Natural killer cell (primary cell): ENCODE measurements at regions not wholly inside any gene's neighbourhood (a gene's known extent, or its start where the extent isn't known, plus 50 kb on each side); places are given as distances from the start of the nearest gene placed in this dataset.

Experiments used
- ATAC-seq, 3 donors: fragments of 150-1000 bp in 2 of 3; fragments of 200-7000 bp in 1 of 3; cut with Tn5 transposase; 1 replicate in 1 of 3; 2 replicates in 2 of 3; pipeline ENCODE4 v1.10.0; 2021; ENCODE audit warnings: mild to moderate bottlenecking in 2 of 3, moderate library complexity in 2 of 3
- DNase-seq, 2 donors: peaks; one replicate each; pipeline versions ENCODE4 v3.0.0 to v3.0.0-alpha.2; 2013 to 2021; ENCODE audit warnings: mixed read lengths in 1 of 2
- H3K27ac ChIP-seq: one replicate; pipeline ENCODE4 v1.5.1; 2013; ENCODE audit warnings: mild to moderate bottlenecking, low read length
- H3K27me3 ChIP-seq: one replicate; pipeline ENCODE4 v1.6.1; 2013; ENCODE audit warnings: low read length; ENCODE audit not compliant: control insufficient read depth, insufficient read depth
- H3K36me3 ChIP-seq: one replicate; pipeline ENCODE4 v1.6.1; 2013; ENCODE audit warnings: low read length; ENCODE audit not compliant: control insufficient read depth, insufficient read depth
- H3K4me1 ChIP-seq: one replicate; pipeline ENCODE4 v1.6.1; 2013; ENCODE audit warnings: low read length; ENCODE audit not compliant: control insufficient read depth, insufficient read depth
- H3K4me3 ChIP-seq: one replicate; pipeline ENCODE4 v1.5.1; 2013; ENCODE audit warnings: low read length
- H3K9me3 ChIP-seq: one replicate; pipeline ENCODE4 v1.6.1; 2013; ENCODE audit warnings: low read length; ENCODE audit not compliant: control insufficient read depth, insufficient read depth
- H3K27ac Mint-ChIP-seq, 2 donors: one replicate each; pipeline ENCODE4 v1.8.0; 2022; ENCODE audit warnings: mild to moderate bottlenecking in 2 of 2, mixed read lengths in 2 of 2, moderate library complexity in 1 of 2
- H3K27me3 Mint-ChIP-seq, 2 donors: one replicate each; pipeline ENCODE4 v1.8.0; 2022; ENCODE audit warnings: low read depth in 2 of 2, mixed read lengths in 2 of 2
- H3K36me3 Mint-ChIP-seq: one replicate; pipeline ENCODE4 v1.8.0; 2022; ENCODE audit warnings: mixed read lengths
- H3K4me1 Mint-ChIP-seq, 2 donors: one replicate each; pipeline ENCODE4 v1.8.0; 2022; ENCODE audit warnings: mixed read lengths in 2 of 2
- H3K4me3 Mint-ChIP-seq: one replicate; pipeline ENCODE4 v1.8.0; 2022; ENCODE audit warnings: mild to moderate bottlenecking, moderate library complexity, mixed read lengths
- H3K9me3 Mint-ChIP-seq, 2 donors: one replicate each; pipeline ENCODE4 v1.8.0; 2022; ENCODE audit warnings: mixed read lengths in 2 of 2
- WGBS: methylation state at CpG from one replicate; pipeline ENCODE4 v1.1.7; 2013; ENCODE audit warnings: missing lambda C conversion rate; ENCODE audit not compliant: insufficient coverage; 5-methylcytosine and 5-hydroxymethylcytosine counted together
- intact Hi-C: fragments of 100-400 bp; cut with micrococcal nuclease; formaldehyde crosslinking; loops from one replicate; pipeline ENCODE4 v1.14.2; 2022
- TF ChIP-seq, protein P1 (sequence below): fragments of 200-600 bp; IDR thresholded peaks from one replicate; pipeline ENCODE4 v1.8.0; 2022; ENCODE audit warnings: antibody characterized with exemption

DNA sequence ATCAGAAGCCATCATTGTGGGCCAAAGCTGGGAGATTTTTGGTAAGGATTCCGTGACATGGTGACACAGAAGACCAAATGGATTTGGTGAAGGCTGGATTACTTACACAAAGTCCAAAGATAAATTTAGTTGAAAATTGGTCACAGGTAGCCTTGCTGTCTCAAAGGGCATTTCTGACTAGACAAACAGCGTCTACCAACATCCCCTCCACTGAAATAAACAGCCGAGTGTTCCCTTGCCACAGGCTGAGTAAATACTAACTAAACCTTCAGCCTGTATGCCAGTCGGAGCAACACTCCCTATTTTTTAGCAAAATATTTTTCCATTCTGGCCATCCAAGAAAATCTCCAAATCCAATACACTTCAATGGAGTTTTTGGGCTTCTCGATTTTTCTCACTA lies 279.9 kb upstream of the CITED2 start:
- ATAC-seq (no peak), DNase-seq (no peak)
- Histone ChIP-seq H3K27me3 (no peaks in the 10 kb centered on the region), H3K4me1 (no peaks in the 10 kb centered on the region), H3K9me3 (no peaks in the 10 kb centered on the region), H3K4me3 (no peak overlapping the region), H3K27ac (no peak overlapping the region), H3K36me3 (no peaks in the 10 kb centered on the region)
- Mint-ChIP-seq H3K36me3 (no peaks in the 10 kb centered on the region), H3K4me1 (no peaks in the 10 kb centered on the region), H3K27me3 (peaks cover 4 to 11% of the 10 kb centered on the region in 2 donors), H3K27ac (no peak overlapping the region), H3K4me3 (no peak overlapping the region), H3K9me3 (no peaks in the 10 kb centered on the region)
- WGBS: 91% methylated on average over 5 of the region's 5 CpGs
- intact Hi-C loops: no loop called here
- TF ChIP-seq, protein P1, sequence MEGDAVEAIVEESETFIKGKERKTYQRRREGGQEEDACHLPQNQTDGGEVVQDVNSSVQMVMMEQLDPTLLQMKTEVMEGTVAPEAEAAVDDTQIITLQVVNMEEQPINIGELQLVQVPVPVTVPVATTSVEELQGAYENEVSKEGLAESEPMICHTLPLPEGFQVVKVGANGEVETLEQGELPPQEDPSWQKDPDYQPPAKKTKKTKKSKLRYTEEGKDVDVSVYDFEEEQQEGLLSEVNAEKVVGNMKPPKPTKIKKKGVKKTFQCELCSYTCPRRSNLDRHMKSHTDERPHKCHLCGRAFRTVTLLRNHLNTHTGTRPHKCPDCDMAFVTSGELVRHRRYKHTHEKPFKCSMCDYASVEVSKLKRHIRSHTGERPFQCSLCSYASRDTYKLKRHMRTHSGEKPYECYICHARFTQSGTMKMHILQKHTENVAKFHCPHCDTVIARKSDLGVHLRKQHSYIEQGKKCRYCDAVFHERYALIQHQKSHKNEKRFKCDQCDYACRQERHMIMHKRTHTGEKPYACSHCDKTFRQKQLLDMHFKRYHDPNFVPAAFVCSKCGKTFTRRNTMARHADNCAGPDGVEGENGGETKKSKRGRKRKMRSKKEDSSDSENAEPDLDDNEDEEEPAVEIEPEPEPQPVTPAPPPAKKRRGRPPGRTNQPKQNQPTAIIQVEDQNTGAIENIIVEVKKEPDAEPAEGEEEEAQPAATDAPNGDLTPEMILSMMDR: no peak

DNA sequence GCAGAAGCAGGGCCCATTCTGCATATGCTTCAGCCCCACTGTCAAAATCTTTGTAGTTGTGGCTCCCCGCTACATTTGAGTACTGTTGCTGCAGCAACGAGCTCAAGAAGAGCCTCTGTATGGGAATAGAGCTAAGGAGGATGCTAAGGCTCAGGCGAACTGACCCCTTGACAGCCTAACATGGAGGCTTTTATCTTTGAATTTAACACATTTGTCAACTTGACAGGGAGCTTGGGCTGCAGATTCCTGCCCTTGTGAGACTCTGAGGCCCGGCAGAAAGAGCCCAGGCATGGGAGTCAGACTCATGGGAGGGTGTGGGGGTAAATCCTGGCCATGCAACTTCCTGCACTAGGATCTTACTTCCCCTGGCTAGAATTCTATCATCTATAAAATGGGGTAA lies 278.7 kb upstream of the CITED2 start:
- H3K36me3 Mint-ChIP-seq: no peaks in the 10 kb centered on the region
- intact Hi-C loops: no loop called here
- H3K27me3 ChIP-seq: no peaks in the 10 kb centered on the region
- H3K4me3 Mint-ChIP-seq: no peak overlapping the region
- no peak overlapping the region for H3K4me3 ChIP-seq
- ATAC-seq: no peak
- H3K27me3 Mint-ChIP-seq: peaks cover 4 to 11% of the 10 kb centered on the region in 2 donors
- TF ChIP-seq, protein P1: no peak
- H3K9me3 Mint-ChIP-seq: no peaks in the 10 kb centered on the region
- H3K4me1 ChIP-seq: no peaks in the 10 kb centered on the region
- no peaks in the 10 kb centered on the region for H3K36me3 ChIP-seq
- H3K27ac ChIP-seq: no peak overlapping the region
- no peak overlapping the region for H3K27ac Mint-ChIP-seq
- WGBS: 92% methylated on average over 4 of the region's 4 CpGs
- no peaks in the 10 kb centered on the region for H3K4me1 Mint-ChIP-seq
- DNase-seq: no peak
- no peaks in the 10 kb centered on the region for H3K9me3 ChIP-seq

DNA sequence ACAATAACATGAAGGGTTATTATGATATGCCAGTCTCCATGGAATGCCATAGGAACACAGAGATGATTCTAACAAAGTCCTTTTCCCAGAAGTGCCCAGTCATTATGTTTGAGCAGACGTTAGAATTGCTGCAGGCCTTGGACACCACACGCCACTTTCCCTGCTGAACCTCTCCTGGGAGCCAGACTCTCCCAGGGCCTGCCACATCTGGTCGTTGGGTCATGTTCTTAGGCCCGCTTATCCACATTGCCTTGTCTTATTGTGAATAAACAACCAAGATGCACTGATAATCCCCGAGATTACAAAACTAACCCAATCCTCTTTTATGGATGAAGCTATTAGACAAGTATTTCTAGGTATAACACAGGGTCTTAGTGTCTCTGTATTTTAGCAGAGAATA lies 276.5 kb upstream of the CITED2 start:
- H3K4me3 Mint-ChIP-seq: no peak overlapping the region
- H3K27me3 Mint-ChIP-seq: peaks cover 4 to 11% of the 10 kb centered on the region in 2 donors
- Histone ChIP-seq H3K4me3 (no peak overlapping the region), H3K27me3 (no peaks in the 10 kb centered on the region), H3K9me3 (no peaks in the 10 kb centered on the region), H3K27ac (no peak overlapping the region), H3K4me1 (no peaks in the 10 kb centered on the region), H3K36me3 (no peaks in the 10 kb centered on the region)
- no peak overlapping the region for H3K27ac Mint-ChIP-seq
- intact Hi-C loops: no loop called here
- 91% methylated on average over 4 of the region's 5 CpGs for WGBS
- H3K36me3 Mint-ChIP-seq: no peaks in the 10 kb centered on the region
- no peak for DNase-seq
- H3K4me1 Mint-ChIP-seq: no peaks in the 10 kb centered on the region
- H3K9me3 Mint-ChIP-seq: no peaks in the 10 kb centered on the region
- TF ChIP-seq, protein P1: no peak
- no peak for ATAC-seq

DNA sequence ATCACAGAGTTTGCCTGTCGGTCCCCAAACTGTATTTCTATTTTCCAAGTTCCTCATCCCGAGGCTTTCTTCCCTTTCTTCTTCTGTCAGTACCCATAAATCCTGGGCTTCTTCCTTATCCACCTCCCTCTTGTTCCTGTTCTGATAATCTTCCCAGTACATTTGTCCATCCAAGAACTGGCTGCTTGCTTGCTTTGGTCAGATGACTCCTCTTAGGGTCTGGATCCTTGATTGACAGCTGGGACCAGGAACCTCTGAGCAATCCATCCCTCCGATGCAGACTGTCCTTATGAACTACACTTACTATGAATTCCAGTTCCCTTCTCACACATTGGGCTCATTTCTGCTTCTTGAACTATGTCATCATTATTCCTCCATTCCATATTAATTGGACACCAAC lies 275.3 kb upstream of the CITED2 start:
- Mint-ChIP-seq H3K27me3 (peaks cover 4 to 19% of the 10 kb centered on the region in 2 donors), H3K27ac (no peak overlapping the region), H3K4me1 (no peaks in the 10 kb centered on the region), H3K9me3 (no peaks in the 10 kb centered on the region), H3K4me3 (no peak overlapping the region), H3K36me3 (no peaks in the 10 kb centered on the region)
- ATAC-seq: no peak
- TF ChIP-seq, protein P1: no peak
- DNase-seq: no peak
- Histone ChIP-seq H3K27ac (no peak overlapping the region), H3K27me3 (no peaks in the 10 kb centered on the region), H3K9me3 (no peaks in the 10 kb centered on the region), H3K4me1 (no peaks in the 10 kb centered on the region), H3K36me3 (no peaks in the 10 kb centered on the region), H3K4me3 (no peak overlapping the region)
- intact Hi-C loops: no loop called here
- 91% methylated on average over 3 of the region's 3 CpGs for WGBS
